WI38 (cell line): ENCODE measurements at regions not wholly inside any gene's neighbourhood (a gene's known extent, or its start where the extent isn't known, plus 50 kb on each side); places are given as distances from the start of the nearest gene placed in this dataset.

ENCODE experiments used
- H3K4me3 ChIP-seq: 2 replicates; pipeline ENCODE4 v1.5.1; 2011; ENCODE audit warnings: low read depth, mild to moderate bottlenecking, control low read depth, low read length
- CTCF ChIP-seq: IDR thresholded peaks from 2 replicates; pipeline ENCODE4 v1.5.1; 2012; ENCODE audit warnings: low read depth, mild to moderate bottlenecking, control low read depth, low read length

GRCh38 chr1:58304346-58304975 lies 242.1 kb downstream of the OMA1 start:
- no peak for TF ChIP-seq CTCF
- H3K4me3 ChIP-seq, result no peak overlapping the region

GRCh38 chr1:58303841-58304240 lies 242.7 kb downstream of the OMA1 start:
- H3K4me3 ChIP-seq, result no peak overlapping the region
- TF ChIP-seq CTCF, result no peak

- H3K4me3 ChIP-seq, result no peak overlapping the region
These were observed 253.1 kb downstream of the OMA1 start for GRCh38 chr1:58293388-58293787.

GRCh38 chr1:58290685-58291372 lies 255.7 kb downstream of the OMA1 start:
- H3K4me3 ChIP-seq, result no peak overlapping the region
- no peak for TF ChIP-seq CTCF

More at GRCh38 chr1:58293388-58293787, 253.1 kb downstream of the OMA1 start:
- TF ChIP-seq CTCF, result no peak

- TF ChIP-seq CTCF, result no peak
- H3K4me3 ChIP-seq, result no peak overlapping the region
These were observed 257.8 kb downstream of the OMA1 start for GRCh38 chr1:58288624-58289142.

GRCh38 chr1:58287894-58288623 lies 258.5 kb downstream of the OMA1 start:
- no peak for TF ChIP-seq CTCF
- H3K4me3 ChIP-seq, result no peak overlapping the region

GRCh38 chr1:58284225-58284510 lies 262.4 kb downstream of the OMA1 start:
- H3K4me3 ChIP-seq, result no peak overlapping the region
- no peak for TF ChIP-seq CTCF
